OCI-LY1 (cell line): ENCODE measurements at regions not wholly inside any gene's neighbourhood (a gene's known extent, or its start where the extent isn't known, plus 50 kb on each side); places are given as distances from the start of the nearest gene placed in this dataset.

Experiments used
- H2AFZ ChIP-seq: fragments of 200-600 bp; sonication (generic), shearing (Covaris generic); 2 replicates; pipeline ENCODE4 v1.6.0; 2014; ENCODE audit warnings: antibody characterized with exemption, mild to moderate bottlenecking, low read length
- H3F3A ChIP-seq: fragments of 200-600 bp; sonication (generic), shearing (Covaris generic); 2 replicates; pipeline ENCODE4 v1.6.0; 2014; ENCODE audit warnings: mild to moderate bottlenecking, antibody characterized with exemption, low read length, moderate library complexity; ENCODE audit not compliant: insufficient read depth
- H3K27ac ChIP-seq: fragments of 200-600 bp; sonication (generic); 2 replicates; pipeline ENCODE4 v1.5.1; 2014; ENCODE audit warnings: low read length, mixed run types, mild to moderate bottlenecking, low read depth; ENCODE audit not compliant: poor library complexity, severe bottlenecking
- H3K27me3 ChIP-seq: fragments of 200-600 bp; sonication (generic); 2 replicates; pipeline ENCODE4 v1.6.0; 2014; ENCODE audit warnings: antibody characterized with exemption, mild to moderate bottlenecking, low read length, moderate library complexity; ENCODE audit not compliant: insufficient read depth
- H3K36me3 ChIP-seq: fragments of 200-600 bp; sonication (generic); 2 replicates; pipeline ENCODE4 v1.6.1; 2014; ENCODE audit warnings: mild to moderate bottlenecking, antibody characterized with exemption, low read length, moderate library complexity, mixed read lengths; ENCODE audit not compliant: insufficient read depth
- H3K4me1 ChIP-seq: fragments of 200-600 bp; sonication (generic); 2 replicates; pipeline ENCODE4 v1.5.1; 2014; ENCODE audit warnings: mild to moderate bottlenecking, low read length, moderate library complexity; ENCODE audit not compliant: insufficient read depth, severe bottlenecking
- H3K4me2 ChIP-seq: fragments of 200-600 bp; sonication (generic), shearing (Covaris generic); 2 replicates; pipeline ENCODE4 v1.6.1; 2014; ENCODE audit warnings: low read length
- H3K4me3 ChIP-seq: fragments of 200-600 bp; sonication (generic); 2 replicates; pipeline ENCODE4 v1.5.1; 2014; ENCODE audit warnings: low read length, low read depth, mild to moderate bottlenecking, mixed read lengths; ENCODE audit not compliant: poor library complexity, severe bottlenecking
- H3K79me2 ChIP-seq: fragments of 200-600 bp; shearing (Covaris generic); 2 replicates; pipeline ENCODE4 v1.6.1; 2016; ENCODE audit warnings: mixed run types, low read length, mixed read lengths; ENCODE audit not compliant: insufficient read depth
- H3K9ac ChIP-seq: fragments of 200-600 bp; sonication (generic), shearing (Covaris generic); 2 replicates; pipeline ENCODE4 v1.6.1; 2014; ENCODE audit warnings: mild to moderate bottlenecking, low read length, mixed read lengths
- H3K9me2 ChIP-seq: fragments of 200-600 bp; sonication (generic), shearing (Covaris generic); 2 replicates; pipeline ENCODE4 v1.6.1; 2014; ENCODE audit warnings: low read depth, mild to moderate bottlenecking, low read length, mixed read lengths
- H3K9me3 ChIP-seq: fragments of 200-600 bp; shearing (Covaris generic); 2 replicates; pipeline ENCODE4 v1.6.1; 2014; ENCODE audit warnings: low read length, mixed read lengths
- H4K20me1 ChIP-seq: fragments of 200-600 bp; sonication (generic), shearing (Covaris generic); 2 replicates; pipeline ENCODE4 v1.6.0; 2016; ENCODE audit warnings: mild to moderate bottlenecking, low read length; ENCODE audit not compliant: insufficient read depth
- CTCF ChIP-seq: fragments of 200-600 bp; sonication (generic), shearing (Covaris generic); IDR thresholded peaks from 2 replicates; pipeline ENCODE4 v1.5.1; 2017; ENCODE audit warnings: mild to moderate bottlenecking, antibody characterized with exemption, low read length, moderate library complexity, mixed read lengths
- EZH2 ChIP-seq: fragments of 200-600 bp; sonication (generic), shearing (Covaris generic); IDR thresholded peaks from 2 replicates; pipeline ENCODE4 v1.8.0; 2017; ENCODE audit warnings: borderline replicate concordance, mixed run types, mild to moderate bottlenecking, antibody characterized with exemption, low read length, moderate library complexity, mixed read lengths

- no peak overlapping the region for H3K4me3 ChIP-seq
- TF ChIP-seq CTCF, result no peak
- no peak for TF ChIP-seq EZH2
- H3K9me3 ChIP-seq, result no peaks in the 10 kb centered on the region
- no peaks in the 10 kb centered on the region for H3F3A ChIP-seq
- H3K36me3 ChIP-seq, result no peaks in the 10 kb centered on the region
- no peak overlapping the region for H3K4me2 ChIP-seq
- no peaks in the 10 kb centered on the region for H3K9me2 ChIP-seq
- no peaks in the 10 kb centered on the region for H3K27me3 ChIP-seq
- no peak overlapping the region for H3K9ac ChIP-seq
- H3K4me1 ChIP-seq, result no peaks in the 10 kb centered on the region
- no peaks in the 10 kb centered on the region for H3K79me2 ChIP-seq
- no peak overlapping the region for H3K27ac ChIP-seq
- H2AFZ ChIP-seq, result no peak overlapping the region
- H4K20me1 ChIP-seq, result no peaks in the 10 kb centered on the region
Measured at GRCh38 chr11:36996795-36997194, 398.8 kb upstream of the RAG2 start.

DNA sequence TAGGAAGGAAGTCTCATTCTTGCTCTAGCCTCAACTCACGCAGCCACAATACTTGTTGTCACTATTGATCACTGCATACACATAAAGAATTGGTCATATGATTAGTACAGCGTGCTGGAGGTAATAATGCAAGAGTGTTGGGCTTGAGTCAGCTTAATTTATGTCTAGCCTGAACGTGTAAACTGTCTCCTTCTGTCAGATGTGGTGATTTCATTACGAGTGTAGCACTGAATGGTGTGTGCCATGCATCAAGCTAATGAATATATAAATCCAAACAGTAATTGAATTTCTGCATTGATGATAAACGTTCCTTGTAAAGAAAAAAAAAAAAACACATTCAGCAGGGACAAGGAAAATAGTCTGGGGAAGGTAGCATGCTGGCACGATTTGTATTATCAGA lies 396.2 kb upstream of the RAG2 start:
- Histone ChIP-seq H4K20me1 (no peaks in the 10 kb centered on the region), H2AFZ (no peak overlapping the region), H3K9me2 (no peaks in the 10 kb centered on the region), H3K79me2 (no peaks in the 10 kb centered on the region), H3K36me3 (no peaks in the 10 kb centered on the region), H3K4me1 (no peaks in the 10 kb centered on the region), H3K27me3 (no peaks in the 10 kb centered on the region), H3K4me2 (no peak overlapping the region), H3K9me3 (no peaks in the 10 kb centered on the region), H3F3A (no peaks in the 10 kb centered on the region), H3K4me3 (no peak overlapping the region), H3K27ac (no peak overlapping the region), H3K9ac (no peak overlapping the region)
- no peak for TF ChIP-seq EZH2
- TF ChIP-seq CTCF, result no peak

GRCh38 chr11:36988556-36988955 lies 390.5 kb upstream of the RAG2 start:
- no peaks in the 10 kb centered on the region for H3K27me3 ChIP-seq
- no peak overlapping the region for H3K9ac ChIP-seq
- H3K79me2 ChIP-seq, result no peaks in the 10 kb centered on the region
- no peaks in the 10 kb centered on the region for H3K9me3 ChIP-seq
- H3K27ac ChIP-seq, result no peak overlapping the region
- H3K4me1 ChIP-seq, result no peaks in the 10 kb centered on the region
- no peaks in the 10 kb centered on the region for H3K9me2 ChIP-seq
- no peak overlapping the region for H3K4me3 ChIP-seq
- H3K4me2 ChIP-seq, result no peak overlapping the region
- no peak for TF ChIP-seq CTCF
- no peak for TF ChIP-seq EZH2
- H3K36me3 ChIP-seq, result no peaks in the 10 kb centered on the region
- no peak overlapping the region for H2AFZ ChIP-seq
- no peaks in the 10 kb centered on the region for H4K20me1 ChIP-seq
- H3F3A ChIP-seq, result no peaks in the 10 kb centered on the region
